ENCODE measurements at regions not wholly inside any gene's neighbourhood (a gene's known extent, or its start where the extent isn't known, plus 50 kb on each side); places are given as distances from the start of the nearest gene placed in this dataset.

DNA sequence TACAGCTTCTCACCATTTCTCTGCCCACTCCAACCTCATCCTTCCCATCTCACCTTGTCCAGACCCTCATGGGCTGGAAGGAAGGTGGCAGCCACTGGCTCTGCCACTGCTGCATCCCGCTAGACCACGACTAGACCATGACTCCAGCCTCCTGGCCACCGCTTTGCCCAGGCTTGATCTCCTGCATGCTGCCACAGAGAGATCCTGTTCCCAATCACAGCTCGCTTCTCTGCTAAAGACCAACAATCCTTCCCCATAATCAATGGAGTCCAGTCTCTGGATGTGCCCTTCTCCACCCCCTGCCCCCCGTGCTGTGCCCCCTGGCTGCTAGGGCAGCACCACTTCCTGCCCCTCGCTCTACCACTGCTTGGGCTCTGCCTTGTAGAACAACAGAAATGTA lies 64.9 kb upstream of the DMRTB1 start:
- no peak for DNase-seq (ENCODE audit: low read depth in 2 of 2)
- Histone ChIP-seq H3K9me3 (ENCODE audit: control insufficient read depth, insufficient read depth, low read depth, low read length) (no peaks in the 10 kb centered on the region), H4K20me1 (ENCODE audit: control insufficient read depth, extremely low read depth, insufficient read depth, low read length) (no peaks in the 10 kb centered on the region), H3K9ac (ENCODE audit: insufficient read depth, low read length) (no peak overlapping the region), H3K79me2 (ENCODE audit: control insufficient read depth, insufficient read depth, low read length) (no peaks in the 10 kb centered on the region), H3K4me1 (ENCODE audit: control insufficient read depth, extremely low read depth, insufficient read depth, low read length) (no peaks in the 10 kb centered on the region), H3K27me3 (ENCODE audit: control insufficient read depth, insufficient read depth, low read length) (peaks cover 17% of the 10 kb centered on the region), H3K27ac (ENCODE audit: insufficient read depth, low read length) (no peak overlapping the region), H3K4me3 (replicated peaks in 1 of 4; ENCODE audit: control extremely low read depth in 1 of 4, insufficient read depth in 1 of 4, low read depth in 3 of 4, low read length in 4 of 4) (no peak overlapping the region), H2AFZ (ENCODE audit: low read length) (no peak overlapping the region), H3K36me3 (ENCODE audit: control insufficient read depth, insufficient read depth, low read length) (no peaks in the 10 kb centered on the region), H3K4me2 (ENCODE audit: extremely low read depth, insufficient read depth, low read length) (no peak overlapping the region)
- TF ChIP-seq, protein P1, sequence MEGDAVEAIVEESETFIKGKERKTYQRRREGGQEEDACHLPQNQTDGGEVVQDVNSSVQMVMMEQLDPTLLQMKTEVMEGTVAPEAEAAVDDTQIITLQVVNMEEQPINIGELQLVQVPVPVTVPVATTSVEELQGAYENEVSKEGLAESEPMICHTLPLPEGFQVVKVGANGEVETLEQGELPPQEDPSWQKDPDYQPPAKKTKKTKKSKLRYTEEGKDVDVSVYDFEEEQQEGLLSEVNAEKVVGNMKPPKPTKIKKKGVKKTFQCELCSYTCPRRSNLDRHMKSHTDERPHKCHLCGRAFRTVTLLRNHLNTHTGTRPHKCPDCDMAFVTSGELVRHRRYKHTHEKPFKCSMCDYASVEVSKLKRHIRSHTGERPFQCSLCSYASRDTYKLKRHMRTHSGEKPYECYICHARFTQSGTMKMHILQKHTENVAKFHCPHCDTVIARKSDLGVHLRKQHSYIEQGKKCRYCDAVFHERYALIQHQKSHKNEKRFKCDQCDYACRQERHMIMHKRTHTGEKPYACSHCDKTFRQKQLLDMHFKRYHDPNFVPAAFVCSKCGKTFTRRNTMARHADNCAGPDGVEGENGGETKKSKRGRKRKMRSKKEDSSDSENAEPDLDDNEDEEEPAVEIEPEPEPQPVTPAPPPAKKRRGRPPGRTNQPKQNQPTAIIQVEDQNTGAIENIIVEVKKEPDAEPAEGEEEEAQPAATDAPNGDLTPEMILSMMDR (conservative IDR thresholded peaks at IDR 0.05 in 1 of 2, IDR thresholded peaks at IDR 0.05 in 1 of 2; ENCODE audit: low read depth in 1 of 2, low read length in 2 of 2): no peak
- no peak for TF ChIP-seq EZH2 (IDR thresholded peaks at IDR 0.05; ENCODE audit: low read length, missing control alignments)

DNA sequence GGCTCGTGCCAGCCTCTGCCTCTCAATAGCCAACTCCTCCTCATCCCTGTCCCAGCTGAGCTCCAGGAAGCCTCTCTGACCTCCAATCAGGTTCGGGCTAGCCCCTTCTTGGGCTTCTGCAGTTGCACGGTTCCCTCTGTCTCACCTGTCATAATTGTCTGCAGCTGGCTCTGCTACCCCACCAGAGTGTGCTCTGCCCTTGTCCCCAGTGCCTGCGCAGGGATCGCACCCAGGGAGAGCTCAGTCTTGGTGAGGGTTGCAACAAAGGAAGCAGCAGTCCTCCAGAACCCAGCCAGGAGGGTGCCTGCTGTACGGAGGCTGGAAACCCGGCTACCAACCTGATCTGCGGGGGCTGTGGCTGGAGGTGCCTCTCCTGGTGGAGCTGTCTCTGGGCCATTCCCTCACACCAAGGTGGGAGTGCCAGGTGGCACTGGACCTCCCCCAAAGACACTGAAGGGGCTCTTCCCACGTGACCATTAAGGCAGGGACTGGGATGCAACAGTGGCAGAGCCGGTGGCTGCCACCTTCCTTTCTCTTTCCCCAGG lies 63.5 kb upstream of the DMRTB1 start:
- TF ChIP-seq, protein P1 (conservative IDR thresholded peaks at IDR 0.05 in 1 of 2, IDR thresholded peaks at IDR 0.05 in 1 of 2; ENCODE audit: low read depth in 1 of 2, low read length in 2 of 2): no peak
- no peak for TF ChIP-seq EZH2 (IDR thresholded peaks at IDR 0.05; ENCODE audit: low read length, missing control alignments)
- Histone ChIP-seq H3K79me2 (ENCODE audit: control insufficient read depth, insufficient read depth, low read length) (no peaks in the 10 kb centered on the region), H3K9ac (ENCODE audit: insufficient read depth, low read length) (no peak overlapping the region), H3K36me3 (ENCODE audit: control insufficient read depth, insufficient read depth, low read length) (no peaks in the 10 kb centered on the region), H3K27ac (ENCODE audit: insufficient read depth, low read length) (no peak overlapping the region), H4K20me1 (ENCODE audit: control insufficient read depth, extremely low read depth, insufficient read depth, low read length) (no peaks in the 10 kb centered on the region), H2AFZ (ENCODE audit: low read length) (no peak overlapping the region), H3K27me3 (ENCODE audit: control insufficient read depth, insufficient read depth, low read length) (peaks cover 17% of the 10 kb centered on the region), H3K9me3 (ENCODE audit: control insufficient read depth, insufficient read depth, low read depth, low read length) (no peaks in the 10 kb centered on the region), H3K4me3 (replicated peaks in 1 of 4; ENCODE audit: control extremely low read depth in 1 of 4, insufficient read depth in 1 of 4, low read depth in 3 of 4, low read length in 4 of 4) (no peak overlapping the region), H3K4me1 (ENCODE audit: control insufficient read depth, extremely low read depth, insufficient read depth, low read length) (no peaks in the 10 kb centered on the region), H3K4me2 (ENCODE audit: extremely low read depth, insufficient read depth, low read length) (no peak overlapping the region)
- no peak for DNase-seq (ENCODE audit: low read depth in 2 of 2)

DNA sequence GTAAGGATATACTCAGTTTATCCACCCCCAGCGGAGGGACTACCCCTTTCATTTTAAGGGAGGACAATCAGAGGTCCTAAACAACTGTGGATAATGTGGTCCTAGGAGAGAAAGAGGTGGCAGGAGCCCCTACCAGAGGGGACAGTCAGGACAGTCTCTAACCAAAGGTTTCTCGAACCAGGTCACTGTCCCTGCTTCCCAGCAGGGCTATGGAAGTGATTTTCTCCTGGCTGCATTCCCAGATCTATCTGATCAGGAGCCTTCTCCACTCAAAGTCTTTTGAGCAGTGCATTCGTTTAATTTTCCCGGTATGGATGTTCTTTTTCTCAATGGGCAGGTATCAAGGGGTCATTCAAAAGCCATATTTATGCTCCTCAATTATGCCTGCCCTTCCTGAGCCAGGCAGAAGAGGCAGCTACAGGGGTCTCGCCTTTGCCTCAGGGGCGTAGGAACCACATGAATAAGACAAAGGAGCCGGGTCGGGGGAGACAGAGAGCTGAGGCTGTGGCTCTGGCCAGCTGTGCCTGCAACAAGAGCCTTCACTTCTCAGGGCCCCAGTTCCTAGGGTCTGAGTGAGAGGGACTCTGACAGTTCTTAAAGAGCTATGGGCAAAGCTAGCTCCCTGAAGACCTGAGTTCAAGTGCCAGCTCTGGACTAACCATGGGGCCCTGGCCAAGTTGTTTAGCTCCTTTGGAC lies 62.5 kb upstream of the DMRTB1 start:
- H3K27me3 ChIP-seq (ENCODE audit: control insufficient read depth, insufficient read depth, low read length): peaks cover 21% of the 10 kb centered on the region
- H4K20me1 ChIP-seq (ENCODE audit: control insufficient read depth, extremely low read depth, insufficient read depth, low read length): no peaks in the 10 kb centered on the region
- no peak for TF ChIP-seq EZH2 (IDR thresholded peaks at IDR 0.05; ENCODE audit: low read length, missing control alignments)
- TF ChIP-seq, protein P1 (conservative IDR thresholded peaks at IDR 0.05 in 1 of 2, IDR thresholded peaks at IDR 0.05 in 1 of 2; ENCODE audit: low read depth in 1 of 2, low read length in 2 of 2): no peak
- no peak overlapping the region for H3K9ac ChIP-seq (ENCODE audit: insufficient read depth, low read length)
- H3K36me3 ChIP-seq (ENCODE audit: control insufficient read depth, insufficient read depth, low read length): no peaks in the 10 kb centered on the region
- no peak overlapping the region for H3K4me3 ChIP-seq (replicated peaks in 1 of 4; ENCODE audit: control extremely low read depth in 1 of 4, insufficient read depth in 1 of 4, low read depth in 3 of 4, low read length in 4 of 4)
- H3K27ac ChIP-seq (ENCODE audit: insufficient read depth, low read length): no peak overlapping the region
- DNase-seq (ENCODE audit: low read depth in 2 of 2): no peak
- H3K9me3 ChIP-seq (ENCODE audit: control insufficient read depth, insufficient read depth, low read depth, low read length): no peaks in the 10 kb centered on the region
- H3K4me1 ChIP-seq (ENCODE audit: control insufficient read depth, extremely low read depth, insufficient read depth, low read length): no peaks in the 10 kb centered on the region
- no peaks in the 10 kb centered on the region for H3K79me2 ChIP-seq (ENCODE audit: control insufficient read depth, insufficient read depth, low read length)
- H2AFZ ChIP-seq (ENCODE audit: low read length): no peak overlapping the region
- no peak overlapping the region for H3K4me2 ChIP-seq (ENCODE audit: extremely low read depth, insufficient read depth, low read length)

Data from fibroblast of lung (primary cell).